ENCODE measurements at regions not wholly inside any gene's neighbourhood (a gene's known extent, or its start where the extent isn't known, plus 50 kb on each side); places are given as distances from the start of the nearest gene placed in this dataset.
"Not testable (repeated sequence)": the region's sequence is repeated elsewhere in the genome, so short reads cannot be mapped to it uniquely, and the experiment has no call there.

GRCh38 chr4:20166544-20166943 is 85.2 kb upstream of the SLIT2 start:
- Mint-ChIP-seq H3K36me3 (ENCODE audit: insufficient read depth) (no peaks in the 10 kb centered on the region), H3K9me3 (peaks cover 8 to 10% of the 10 kb centered on the region in 2 donors), H3K27ac (no peak overlapping the region), H3K4me1 (ENCODE audit: low read depth in 2 of 2) (no peaks in the 10 kb centered on the region), H3K27me3 (no peaks in the 10 kb centered on the region), H3K4me3 (no peak overlapping the region)
- ATAC-seq (replicated peaks), result no peak
- no peak for DNase-seq

GRCh38 chr4:20159516-20159915 is 92.2 kb upstream of the SLIT2 start:
- ATAC-seq (replicated peaks) (no peak), DNase-seq (no peak)

GRCh38 chr4:20158195-20158594 is 93.5 kb upstream of the SLIT2 start:
- DNase-seq, result no peak
- Mint-ChIP-seq H3K27ac (no peak overlapping the region), H3K4me3 (no peak overlapping the region), H3K4me1 (ENCODE audit: low read depth in 2 of 2) (no peaks in the 10 kb centered on the region), H3K36me3 (ENCODE audit: insufficient read depth) (no peaks in the 10 kb centered on the region), H3K27me3 (no peaks in the 10 kb centered on the region), H3K9me3 (peaks cover 13 to 16% of the 10 kb centered on the region in 2 donors)
- no peak for ATAC-seq (replicated peaks)

More at GRCh38 chr4:20159516-20159915, 92.2 kb upstream of the SLIT2 start:
- H3K27me3 Mint-ChIP-seq, result no peaks in the 10 kb centered on the region
- H3K4me1 Mint-ChIP-seq (ENCODE audit: low read depth in 2 of 2), result no peaks in the 10 kb centered on the region
- no peak overlapping the region for H3K4me3 Mint-ChIP-seq
- no peak overlapping the region for H3K27ac Mint-ChIP-seq
- H3K9me3 Mint-ChIP-seq, result peaks cover 14 to 16% of the 10 kb centered on the region in 2 donors
- H3K36me3 Mint-ChIP-seq (ENCODE audit: insufficient read depth), result no peaks in the 10 kb centered on the region

- Mint-ChIP-seq H3K9me3 (peaks cover 8 to 23% of the 10 kb centered on the region in 2 donors), H3K27me3 (no peaks in the 10 kb centered on the region), H3K4me3 (no peak overlapping the region), H3K4me1 (ENCODE audit: low read depth in 2 of 2) (no peaks in the 10 kb centered on the region), H3K27ac (no peak overlapping the region), H3K36me3 (ENCODE audit: insufficient read depth) (no peaks in the 10 kb centered on the region)
- DNase-seq (no peak), ATAC-seq (replicated peaks) (no peak)
Measured at GRCh38 chr4:20151436-20151835, 100.3 kb upstream of the SLIT2 start.

GRCh38 chr4:20149143-20149542 is 102.6 kb upstream of the SLIT2 start:
- not testable (repeated sequence) for H3K27me3 Mint-ChIP-seq; DNase-seq; ATAC-seq (replicated peaks); H3K4me1 Mint-ChIP-seq (ENCODE audit: low read depth in 2 of 2); H3K36me3 Mint-ChIP-seq (ENCODE audit: insufficient read depth); H3K27ac Mint-ChIP-seq; H3K4me3 Mint-ChIP-seq
- peaks cover 9 to 27% of the 10 kb centered on the region in 2 donors for H3K9me3 Mint-ChIP-seq

- H3K4me3 Mint-ChIP-seq, result no peak overlapping the region
- no peak overlapping the region for H3K27ac Mint-ChIP-seq
- no peak for ATAC-seq (replicated peaks)
- no peaks in the 10 kb centered on the region for H3K36me3 Mint-ChIP-seq (ENCODE audit: insufficient read depth)
- peaks cover 7 to 11% of the 10 kb centered on the region in 2 donors for H3K9me3 Mint-ChIP-seq
- no peaks in the 10 kb centered on the region for H3K27me3 Mint-ChIP-seq
- no peak for DNase-seq
- no peaks in the 10 kb centered on the region for H3K4me1 Mint-ChIP-seq (ENCODE audit: low read depth in 2 of 2)
Measured at GRCh38 chr4:20137176-20137575, 114.5 kb upstream of the SLIT2 start.

GRCh38 chr4:20127626-20128025 is 124.1 kb upstream of the SLIT2 start:
- H3K36me3 Mint-ChIP-seq (ENCODE audit: insufficient read depth), result no peaks in the 10 kb centered on the region
- DNase-seq, result no peak
- no peak for ATAC-seq (replicated peaks)
- no peaks in the 10 kb centered on the region for H3K4me1 Mint-ChIP-seq (ENCODE audit: low read depth in 2 of 2)
- H3K4me3 Mint-ChIP-seq, result no peak overlapping the region
- no peak overlapping the region for H3K27ac Mint-ChIP-seq
- H3K9me3 Mint-ChIP-seq, result peaks cover 2 to 7% of the 10 kb centered on the region in 2 donors
- H3K27me3 Mint-ChIP-seq, result no peaks in the 10 kb centered on the region

GRCh38 chr4:20126906-20127305 is 124.8 kb upstream of the SLIT2 start:
- DNase-seq, result no peak

GRCh38 chr4:20124317-20125026 is 127.2 kb upstream of the SLIT2 start:
- Mint-ChIP-seq H3K27ac (no peak overlapping the region), H3K4me1 (ENCODE audit: low read depth in 2 of 2) (no peaks in the 10 kb centered on the region), H3K36me3 (ENCODE audit: insufficient read depth) (no peaks in the 10 kb centered on the region), H3K9me3 (peaks cover 0 to 3% of the 10 kb centered on the region in 2 donors), H3K4me3 (no peak overlapping the region), H3K27me3 (no peaks in the 10 kb centered on the region)
- ATAC-seq (replicated peaks) (no peak), DNase-seq (no peak)

More at GRCh38 chr4:20126906-20127305, 124.8 kb upstream of the SLIT2 start:
- Mint-ChIP-seq H3K4me1 (ENCODE audit: low read depth in 2 of 2) (no peaks in the 10 kb centered on the region), H3K36me3 (ENCODE audit: insufficient read depth) (no peaks in the 10 kb centered on the region), H3K9me3 (peaks cover 2 to 7% of the 10 kb centered on the region in 2 donors), H3K27ac (no peak overlapping the region), H3K27me3 (no peaks in the 10 kb centered on the region), H3K4me3 (no peak overlapping the region)
- ATAC-seq (replicated peaks), result no peak

- no peaks in the 10 kb centered on the region for H3K27me3 Mint-ChIP-seq
- H3K9me3 Mint-ChIP-seq, result peaks cover 0 to 14% of the 10 kb centered on the region in 2 donors
- DNase-seq, result no peak
- no peaks in the 10 kb centered on the region for H3K4me1 Mint-ChIP-seq (ENCODE audit: low read depth in 2 of 2)
- no peaks in the 10 kb centered on the region for H3K36me3 Mint-ChIP-seq (ENCODE audit: insufficient read depth)
- H3K4me3 Mint-ChIP-seq, result no peak overlapping the region
- ATAC-seq (replicated peaks), result no peak
- no peak overlapping the region for H3K27ac Mint-ChIP-seq
Measured at GRCh38 chr4:20122198-20122988, 129.3 kb upstream of the SLIT2 start.

GRCh38 chr4:20119141-20119540 is 132.6 kb upstream of the SLIT2 start:
- Mint-ChIP-seq H3K27ac (no peak overlapping the region), H3K27me3 (no peaks in the 10 kb centered on the region), H3K9me3 (peaks cover 5 to 17% of the 10 kb centered on the region in 2 donors), H3K4me1 (ENCODE audit: low read depth in 2 of 2) (no peaks in the 10 kb centered on the region), H3K36me3 (ENCODE audit: insufficient read depth) (no peaks in the 10 kb centered on the region), H3K4me3 (no peak overlapping the region)
- DNase-seq (no peak), ATAC-seq (replicated peaks) (no peak)

GRCh38 chr4:20109391-20109790 is 142.3 kb upstream of the SLIT2 start:
- Mint-ChIP-seq H3K9me3 (peaks cover 3 to 20% of the 10 kb centered on the region in 2 donors), H3K4me1 (ENCODE audit: low read depth in 2 of 2) (no peaks in the 10 kb centered on the region), H3K27me3 (no peaks in the 10 kb centered on the region), H3K36me3 (ENCODE audit: insufficient read depth) (no peaks in the 10 kb centered on the region), H3K27ac (no peak overlapping the region), H3K4me3 (no peak overlapping the region)
- DNase-seq, result no peak
- ATAC-seq (replicated peaks), result no peak

GRCh38 chr4:20106921-20107320 is 144.8 kb upstream of the SLIT2 start:
- DNase-seq (no peak), ATAC-seq (replicated peaks) (no peak)
- no peaks in the 10 kb centered on the region for H3K27me3 Mint-ChIP-seq
- no peak overlapping the region for H3K27ac Mint-ChIP-seq
- H3K36me3 Mint-ChIP-seq (ENCODE audit: insufficient read depth), result no peaks in the 10 kb centered on the region
- no peaks in the 10 kb centered on the region for H3K4me1 Mint-ChIP-seq (ENCODE audit: low read depth in 2 of 2)
- H3K4me3 Mint-ChIP-seq, result no peak overlapping the region
- peaks cover 3 to 13% of the 10 kb centered on the region in 2 donors for H3K9me3 Mint-ChIP-seq

GRCh38 chr4:20101831-20102230 is 149.9 kb upstream of the SLIT2 start:
- no peak overlapping the region for H3K27ac Mint-ChIP-seq
- DNase-seq (no peak), ATAC-seq (replicated peaks) (no peak)
- no peaks in the 10 kb centered on the region for H3K4me1 Mint-ChIP-seq (ENCODE audit: low read depth in 2 of 2)
- peaks cover 14 to 21% of the 10 kb centered on the region in 2 donors for H3K9me3 Mint-ChIP-seq
- no peaks in the 10 kb centered on the region for H3K36me3 Mint-ChIP-seq (ENCODE audit: insufficient read depth)
- no peak overlapping the region for H3K4me3 Mint-ChIP-seq
- H3K27me3 Mint-ChIP-seq, result no peaks in the 10 kb centered on the region

Data from effector memory CD8-positive, alpha-beta T cell (primary cell).